Adrenal gland (tissue), 5 donors: ENCODE measurements at regions not wholly inside any gene's neighbourhood (a gene's known extent, or its start where the extent isn't known, plus 50 kb on each side); places are given as distances from the start of the nearest gene placed in this dataset.

Experiments
- POLR2A ChIP-seq, 2 donors: fragments of 450-650 bp; IDR thresholded peaks; one replicate each; pipeline ENCODE4 v1.6.1; 2017; ENCODE audit warnings: antibody characterized with exemption in 2 of 2, mild to moderate bottlenecking in 2 of 2, moderate library complexity in 1 of 2
- TF ChIP-seq, protein P1 (sequence below), 6 experiments: fragments of 450-650 bp in 4 of 6; fragments of 200-600 bp in 2 of 6; sonication (generic) in 1 of 6; IDR thresholded peaks; 1 replicate in 5 of 6; 2 replicates in 1 of 6; pipeline versions ENCODE4 v1.5.1 to v1.8.0; 2016 to 2021; ENCODE audit warnings: antibody characterized with exemption in 6 of 6, mild to moderate bottlenecking in 2 of 6, moderate library complexity in 1 of 6
- donor health status: DM: no; HTN: no; CAD: no.

GRCh38 chr5:93018461-93018860 is 562.6 kb downstream of the NR2F1-AS1 start:
- TF ChIP-seq, protein P1, sequence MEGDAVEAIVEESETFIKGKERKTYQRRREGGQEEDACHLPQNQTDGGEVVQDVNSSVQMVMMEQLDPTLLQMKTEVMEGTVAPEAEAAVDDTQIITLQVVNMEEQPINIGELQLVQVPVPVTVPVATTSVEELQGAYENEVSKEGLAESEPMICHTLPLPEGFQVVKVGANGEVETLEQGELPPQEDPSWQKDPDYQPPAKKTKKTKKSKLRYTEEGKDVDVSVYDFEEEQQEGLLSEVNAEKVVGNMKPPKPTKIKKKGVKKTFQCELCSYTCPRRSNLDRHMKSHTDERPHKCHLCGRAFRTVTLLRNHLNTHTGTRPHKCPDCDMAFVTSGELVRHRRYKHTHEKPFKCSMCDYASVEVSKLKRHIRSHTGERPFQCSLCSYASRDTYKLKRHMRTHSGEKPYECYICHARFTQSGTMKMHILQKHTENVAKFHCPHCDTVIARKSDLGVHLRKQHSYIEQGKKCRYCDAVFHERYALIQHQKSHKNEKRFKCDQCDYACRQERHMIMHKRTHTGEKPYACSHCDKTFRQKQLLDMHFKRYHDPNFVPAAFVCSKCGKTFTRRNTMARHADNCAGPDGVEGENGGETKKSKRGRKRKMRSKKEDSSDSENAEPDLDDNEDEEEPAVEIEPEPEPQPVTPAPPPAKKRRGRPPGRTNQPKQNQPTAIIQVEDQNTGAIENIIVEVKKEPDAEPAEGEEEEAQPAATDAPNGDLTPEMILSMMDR (IDR thresholded peaks at IDR 0.05), result no peak
- no peak for TF ChIP-seq POLR2A (IDR thresholded peaks at IDR 0.05)
